Sigmoid colon (tissue), 4 donors: ENCODE measurements at regions not wholly inside any gene's neighbourhood (a gene's known extent, or its start where the extent isn't known, plus 50 kb on each side); places are given as distances from the start of the nearest gene placed in this dataset.

Experiments used
- POLR2A ChIP-seq, 2 donors: fragments of 450-650 bp; IDR thresholded peaks; one replicate each; pipeline ENCODE4 v1.6.1; 2016; ENCODE audit warnings: antibody characterized with exemption in 2 of 2, mild to moderate bottlenecking in 2 of 2, moderate library complexity in 2 of 2
- POLR2AphosphoS5 ChIP-seq, 4 donors: sonication (generic); formaldehyde crosslinking; IDR thresholded peaks; one replicate each; pipeline ENCODE4 v1.6.1; 2017; ENCODE audit warnings: antibody characterized with exemption in 4 of 4
- TF ChIP-seq, protein P1 (sequence below), 4 experiments: fragments of 450-650 bp in 3 of 4; fragments of 200-600 bp in 1 of 4; IDR thresholded peaks; one replicate each; pipeline ENCODE4 v1.5.1; 2016 to 2019; ENCODE audit warnings: antibody characterized with exemption in 4 of 4, mild to moderate bottlenecking in 3 of 4, moderate library complexity in 2 of 4

DNA sequence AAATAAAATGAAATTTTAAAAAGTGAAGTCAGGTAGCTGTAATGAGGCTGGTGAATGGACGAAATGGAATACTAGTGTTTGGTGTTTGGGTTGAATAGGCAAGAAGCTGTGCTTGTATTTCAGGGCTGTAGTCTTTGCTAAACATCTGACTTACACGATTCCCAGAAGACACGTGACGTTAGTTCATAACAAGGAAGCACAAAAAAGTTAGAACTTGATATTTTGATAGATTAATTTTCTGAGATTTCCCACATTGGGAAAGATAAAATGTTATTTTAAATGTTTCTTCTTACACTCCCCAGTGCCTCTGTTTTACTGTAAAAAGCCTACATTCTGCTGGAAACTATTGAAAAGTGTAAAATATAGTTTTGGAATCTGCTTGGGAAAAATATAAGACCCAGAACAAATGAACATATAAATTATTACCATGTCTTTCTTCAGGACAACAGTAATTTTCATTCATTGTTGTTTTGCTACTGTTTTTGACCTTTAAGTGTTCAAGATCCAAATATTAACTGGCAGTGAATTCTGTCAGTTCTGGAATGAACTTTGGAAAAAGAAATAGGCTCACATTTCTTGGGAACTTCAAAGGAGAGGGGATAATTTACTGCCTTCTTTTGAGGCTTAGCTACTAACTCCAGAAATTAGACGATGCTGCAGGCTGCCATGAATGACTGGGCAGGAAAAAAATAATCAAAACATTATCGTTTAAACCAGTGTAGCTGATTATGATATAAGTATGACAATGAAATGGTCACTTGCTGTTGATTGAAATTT lies 241.3 kb downstream of the SLITRK6 start:
- TF ChIP-seq, protein P1, sequence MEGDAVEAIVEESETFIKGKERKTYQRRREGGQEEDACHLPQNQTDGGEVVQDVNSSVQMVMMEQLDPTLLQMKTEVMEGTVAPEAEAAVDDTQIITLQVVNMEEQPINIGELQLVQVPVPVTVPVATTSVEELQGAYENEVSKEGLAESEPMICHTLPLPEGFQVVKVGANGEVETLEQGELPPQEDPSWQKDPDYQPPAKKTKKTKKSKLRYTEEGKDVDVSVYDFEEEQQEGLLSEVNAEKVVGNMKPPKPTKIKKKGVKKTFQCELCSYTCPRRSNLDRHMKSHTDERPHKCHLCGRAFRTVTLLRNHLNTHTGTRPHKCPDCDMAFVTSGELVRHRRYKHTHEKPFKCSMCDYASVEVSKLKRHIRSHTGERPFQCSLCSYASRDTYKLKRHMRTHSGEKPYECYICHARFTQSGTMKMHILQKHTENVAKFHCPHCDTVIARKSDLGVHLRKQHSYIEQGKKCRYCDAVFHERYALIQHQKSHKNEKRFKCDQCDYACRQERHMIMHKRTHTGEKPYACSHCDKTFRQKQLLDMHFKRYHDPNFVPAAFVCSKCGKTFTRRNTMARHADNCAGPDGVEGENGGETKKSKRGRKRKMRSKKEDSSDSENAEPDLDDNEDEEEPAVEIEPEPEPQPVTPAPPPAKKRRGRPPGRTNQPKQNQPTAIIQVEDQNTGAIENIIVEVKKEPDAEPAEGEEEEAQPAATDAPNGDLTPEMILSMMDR (IDR thresholded peaks at IDR 0.05): no peak
- TF ChIP-seq POLR2A (IDR thresholded peaks at IDR 0.05) (no peak), POLR2AphosphoS5 (IDR thresholded peaks at IDR 0.05) (no peak)
